ENCODE measurements at regions not wholly inside any gene's neighbourhood (a gene's known extent, or its start where the extent isn't known, plus 50 kb on each side); places are given as distances from the start of the nearest gene placed in this dataset.

DNA sequence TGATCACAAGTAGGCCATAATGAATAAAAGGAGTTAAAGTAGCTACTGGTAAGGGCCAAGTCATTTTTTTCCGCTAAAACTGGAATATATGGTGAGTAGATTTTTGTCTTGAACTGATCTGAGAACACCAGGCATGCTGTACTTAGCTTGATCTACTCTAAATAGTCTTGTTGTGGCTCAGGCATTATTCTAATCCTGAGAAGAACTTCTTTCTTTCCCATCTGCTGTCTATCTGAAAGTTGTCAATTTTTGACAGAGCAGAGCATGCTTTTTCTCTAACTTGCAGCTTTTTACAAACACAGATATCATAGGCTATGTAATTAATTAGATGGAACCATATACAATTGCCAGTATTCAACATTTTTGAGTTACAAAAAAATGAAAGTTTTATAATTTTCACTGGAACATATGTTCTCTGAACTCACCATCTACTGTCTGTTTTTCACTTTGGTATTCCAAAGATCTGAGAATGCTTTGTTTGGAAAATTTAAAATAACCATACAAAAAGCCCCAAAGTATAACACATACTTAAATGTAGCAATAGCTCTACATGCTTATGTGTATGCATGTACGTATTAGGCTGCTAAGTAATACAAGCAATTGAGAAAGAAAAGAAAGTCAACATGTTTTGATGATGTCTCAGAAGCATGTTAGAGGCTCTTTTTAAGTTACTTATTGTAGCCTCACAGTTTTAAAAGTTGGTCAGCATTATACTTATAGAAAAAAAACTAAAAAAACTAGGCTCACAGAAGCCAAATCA, 542.7 kb upstream of the LUZP2 start:
- Histone ChIP-seq H3K36me3 (replicated peaks in 1 of 2) (no peaks in the 10 kb centered on the region), H3K27ac (no peak overlapping the region), H3K9me3 (replicated peaks in 1 of 3) (no peaks in the 10 kb centered on the region), H3K4me1 (replicated peaks in 1 of 2) (no peaks in the 10 kb centered on the region), H3K4me3 (no peak overlapping the region), H3K27me3 (no peaks in the 10 kb centered on the region)
- 82 to 94% (median 90%) methylated on average over 2 of the region's 2 CpGs for WGBS, 4 donors
- TF ChIP-seq, protein P1, sequence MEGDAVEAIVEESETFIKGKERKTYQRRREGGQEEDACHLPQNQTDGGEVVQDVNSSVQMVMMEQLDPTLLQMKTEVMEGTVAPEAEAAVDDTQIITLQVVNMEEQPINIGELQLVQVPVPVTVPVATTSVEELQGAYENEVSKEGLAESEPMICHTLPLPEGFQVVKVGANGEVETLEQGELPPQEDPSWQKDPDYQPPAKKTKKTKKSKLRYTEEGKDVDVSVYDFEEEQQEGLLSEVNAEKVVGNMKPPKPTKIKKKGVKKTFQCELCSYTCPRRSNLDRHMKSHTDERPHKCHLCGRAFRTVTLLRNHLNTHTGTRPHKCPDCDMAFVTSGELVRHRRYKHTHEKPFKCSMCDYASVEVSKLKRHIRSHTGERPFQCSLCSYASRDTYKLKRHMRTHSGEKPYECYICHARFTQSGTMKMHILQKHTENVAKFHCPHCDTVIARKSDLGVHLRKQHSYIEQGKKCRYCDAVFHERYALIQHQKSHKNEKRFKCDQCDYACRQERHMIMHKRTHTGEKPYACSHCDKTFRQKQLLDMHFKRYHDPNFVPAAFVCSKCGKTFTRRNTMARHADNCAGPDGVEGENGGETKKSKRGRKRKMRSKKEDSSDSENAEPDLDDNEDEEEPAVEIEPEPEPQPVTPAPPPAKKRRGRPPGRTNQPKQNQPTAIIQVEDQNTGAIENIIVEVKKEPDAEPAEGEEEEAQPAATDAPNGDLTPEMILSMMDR (IDR thresholded peaks at IDR 0.05) = no peak
- no peak for TF ChIP-seq POLR2A (IDR thresholded peaks at IDR 0.05)
- intact Hi-C loops (cut with DNase I) = no loop called here
- no peak for DNase-seq

DNA sequence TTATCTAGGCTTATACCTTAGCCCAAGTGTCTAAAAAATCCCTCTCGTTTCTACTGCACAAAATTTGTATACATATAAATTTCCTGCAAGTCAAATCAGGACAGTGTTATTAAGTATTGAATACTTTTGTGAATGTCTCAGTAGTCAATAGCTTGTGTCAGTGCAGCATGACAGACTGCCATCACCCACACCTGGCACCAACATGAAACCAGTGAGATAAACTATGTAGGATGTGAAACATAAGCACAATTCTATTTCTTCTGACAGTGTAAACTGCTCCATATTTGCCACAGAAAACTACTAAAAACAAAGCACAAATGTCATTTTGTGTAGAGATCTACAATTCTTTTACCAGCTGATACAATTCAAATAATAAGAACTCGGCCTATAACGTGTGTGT, 542.1 kb upstream of the LUZP2 start:
- DNase-seq = no peak
- no peaks in the 10 kb centered on the region for H3K9me3 ChIP-seq (replicated peaks in 1 of 3)
- WGBS, 4 donors = 72 to 84% (median 76%) methylated on average over 3 of the region's 3 CpGs
- no peaks in the 10 kb centered on the region for H3K4me1 ChIP-seq (replicated peaks in 1 of 2)
- H3K36me3 ChIP-seq (replicated peaks in 1 of 2) = no peaks in the 10 kb centered on the region
- intact Hi-C loops (cut with DNase I) = no loop called here
- TF ChIP-seq POLR2A (IDR thresholded peaks at IDR 0.05) = no peak
- TF ChIP-seq, protein P1 (IDR thresholded peaks at IDR 0.05) = no peak
- no peak overlapping the region for H3K27ac ChIP-seq
- no peak overlapping the region for H3K4me3 ChIP-seq
- no peaks in the 10 kb centered on the region for H3K27me3 ChIP-seq

DNA sequence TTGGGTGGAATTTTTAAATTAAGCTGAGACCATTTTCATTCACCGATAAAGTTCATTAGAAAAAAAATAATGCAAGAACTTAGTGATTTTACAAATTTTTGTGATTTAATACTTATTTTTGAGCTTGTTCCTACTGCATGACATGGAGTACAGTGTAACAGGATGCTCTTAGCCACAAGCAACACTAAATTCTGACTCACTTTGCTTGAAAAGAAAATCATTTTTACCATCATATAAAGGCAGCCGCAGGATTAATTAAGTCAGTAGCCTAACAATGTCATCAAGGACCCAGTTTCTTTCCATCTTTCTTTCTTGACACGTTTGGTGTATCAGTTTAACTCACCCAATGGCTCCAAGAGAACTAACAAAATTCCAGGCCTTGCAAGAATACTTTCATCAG, 540.3 kb upstream of the LUZP2 start:
- intact Hi-C loops (cut with DNase I) = no loop called here
- no peak for DNase-seq
- Histone ChIP-seq H3K36me3 (replicated peaks in 1 of 2) (no peaks in the 10 kb centered on the region), H3K4me1 (replicated peaks in 1 of 2) (no peaks in the 10 kb centered on the region), H3K4me3 (no peak overlapping the region), H3K9me3 (replicated peaks in 1 of 3) (no peaks in the 10 kb centered on the region), H3K27me3 (no peaks in the 10 kb centered on the region), H3K27ac (no peak overlapping the region)
- no peak for TF ChIP-seq POLR2A (IDR thresholded peaks at IDR 0.05)
- TF ChIP-seq, protein P1 (IDR thresholded peaks at IDR 0.05) = no peak
- 83 to 90% (median 88%) methylated on average over 3 of the region's 3 CpGs for WGBS, 4 donors

DNA sequence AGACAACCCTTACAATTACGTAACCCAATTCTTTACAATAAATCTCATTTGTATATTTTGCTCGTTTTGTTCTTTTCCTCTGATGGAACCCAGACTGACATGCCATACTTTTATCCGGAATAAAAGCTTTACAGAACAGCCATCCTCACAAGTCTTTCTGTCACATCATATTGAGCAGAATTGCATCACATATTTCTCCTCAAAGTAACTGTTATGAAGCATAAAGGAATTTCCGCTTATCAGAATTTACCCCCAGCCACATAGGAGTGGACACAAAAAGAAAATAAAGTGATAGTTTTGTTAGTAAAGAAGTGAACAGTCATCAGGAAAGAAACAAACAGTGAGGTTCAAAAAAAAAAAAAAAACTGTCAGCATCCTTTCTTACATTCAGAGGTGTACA, 539.5 kb upstream of the LUZP2 start:
- Histone ChIP-seq H3K4me3 (no peak overlapping the region), H3K36me3 (replicated peaks in 1 of 2) (no peaks in the 10 kb centered on the region), H3K27ac (no peak overlapping the region), H3K9me3 (replicated peaks in 1 of 3) (no peaks in the 10 kb centered on the region), H3K27me3 (no peaks in the 10 kb centered on the region), H3K4me1 (replicated peaks in 1 of 2) (no peaks in the 10 kb centered on the region)
- WGBS, 4 donors = 78 to 88% (median 82%) methylated on average over 4 of the region's 4 CpGs
- no peak for TF ChIP-seq POLR2A (IDR thresholded peaks at IDR 0.05)
- TF ChIP-seq, protein P1 (IDR thresholded peaks at IDR 0.05) = no peak
- no peak for DNase-seq
- intact Hi-C loops (cut with DNase I) = no loop called here
